ENCODE measurements at regions not wholly inside any gene's neighbourhood (a gene's known extent, or its start where the extent isn't known, plus 50 kb on each side); places are given as distances from the start of the nearest gene placed in this dataset.

GRCh38 chr5:51650824-51651223, 267.6 kb downstream of the ISL1 start:
- no peak overlapping the region for H3K4me2 ChIP-seq (ENCODE audit: low read depth, low read length)
- no peak overlapping the region for H4K8ac ChIP-seq (ENCODE audit: low read depth in 2 of 2, low read length in 2 of 2)
- H3K4me1 ChIP-seq (ENCODE audit: control insufficient read depth, insufficient read depth, low read length), result no peaks in the 10 kb centered on the region
- no peak for TF ChIP-seq MAZ (IDR thresholded peaks at IDR 0.05; ENCODE audit: borderline replicate concordance, low read depth, low read length)
- no peak for TF ChIP-seq NFE2L2 (IDR thresholded peaks at IDR 0.05; ENCODE audit: low read depth, low read length)
- no peak for TF ChIP-seq FOS (IDR thresholded peaks at IDR 0.05; ENCODE audit: low read depth, low read length)
- TF ChIP-seq CEBPB (IDR thresholded peaks at IDR 0.05; ENCODE audit: low read depth, low read length), result no peak
- no peak for TF ChIP-seq MAFK (IDR thresholded peaks at IDR 0.05; ENCODE audit: low read depth, low read length)
- TF ChIP-seq BHLHE40 (IDR thresholded peaks at IDR 0.05; ENCODE audit: low read depth, low read length), result no peak
- TF ChIP-seq CHD1 (IDR thresholded peaks at IDR 0.05; ENCODE audit: low read depth, low read length), result no peak
- no peak for TF ChIP-seq POLR2A (IDR thresholded peaks at IDR 0.05; ENCODE audit: low read depth, low read length)
- TF ChIP-seq, protein P1, sequence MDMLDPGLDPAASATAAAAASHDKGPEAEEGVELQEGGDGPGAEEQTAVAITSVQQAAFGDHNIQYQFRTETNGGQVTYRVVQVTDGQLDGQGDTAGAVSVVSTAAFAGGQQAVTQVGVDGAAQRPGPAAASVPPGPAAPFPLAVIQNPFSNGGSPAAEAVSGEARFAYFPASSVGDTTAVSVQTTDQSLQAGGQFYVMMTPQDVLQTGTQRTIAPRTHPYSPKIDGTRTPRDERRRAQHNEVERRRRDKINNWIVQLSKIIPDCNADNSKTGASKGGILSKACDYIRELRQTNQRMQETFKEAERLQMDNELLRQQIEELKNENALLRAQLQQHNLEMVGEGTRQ (IDR thresholded peaks at IDR 0.05; ENCODE audit: low read depth, low read length), result no peak
- no peak for TF ChIP-seq RFX5 (IDR thresholded peaks at IDR 0.05; ENCODE audit: low read depth, low read length)
- TF ChIP-seq, protein P2, sequence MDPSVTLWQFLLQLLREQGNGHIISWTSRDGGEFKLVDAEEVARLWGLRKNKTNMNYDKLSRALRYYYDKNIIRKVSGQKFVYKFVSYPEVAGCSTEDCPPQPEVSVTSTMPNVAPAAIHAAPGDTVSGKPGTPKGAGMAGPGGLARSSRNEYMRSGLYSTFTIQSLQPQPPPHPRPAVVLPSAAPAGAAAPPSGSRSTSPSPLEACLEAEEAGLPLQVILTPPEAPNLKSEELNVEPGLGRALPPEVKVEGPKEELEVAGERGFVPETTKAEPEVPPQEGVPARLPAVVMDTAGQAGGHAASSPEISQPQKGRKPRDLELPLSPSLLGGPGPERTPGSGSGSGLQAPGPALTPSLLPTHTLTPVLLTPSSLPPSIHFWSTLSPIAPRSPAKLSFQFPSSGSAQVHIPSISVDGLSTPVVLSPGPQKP (IDR thresholded peaks at IDR 0.05; ENCODE audit: borderline replicate concordance, low read depth, low read length), result no peak
- TF ChIP-seq SMC3 (IDR thresholded peaks at IDR 0.05; ENCODE audit: low read depth, low read length), result no peak
- TF ChIP-seq, protein P3, sequence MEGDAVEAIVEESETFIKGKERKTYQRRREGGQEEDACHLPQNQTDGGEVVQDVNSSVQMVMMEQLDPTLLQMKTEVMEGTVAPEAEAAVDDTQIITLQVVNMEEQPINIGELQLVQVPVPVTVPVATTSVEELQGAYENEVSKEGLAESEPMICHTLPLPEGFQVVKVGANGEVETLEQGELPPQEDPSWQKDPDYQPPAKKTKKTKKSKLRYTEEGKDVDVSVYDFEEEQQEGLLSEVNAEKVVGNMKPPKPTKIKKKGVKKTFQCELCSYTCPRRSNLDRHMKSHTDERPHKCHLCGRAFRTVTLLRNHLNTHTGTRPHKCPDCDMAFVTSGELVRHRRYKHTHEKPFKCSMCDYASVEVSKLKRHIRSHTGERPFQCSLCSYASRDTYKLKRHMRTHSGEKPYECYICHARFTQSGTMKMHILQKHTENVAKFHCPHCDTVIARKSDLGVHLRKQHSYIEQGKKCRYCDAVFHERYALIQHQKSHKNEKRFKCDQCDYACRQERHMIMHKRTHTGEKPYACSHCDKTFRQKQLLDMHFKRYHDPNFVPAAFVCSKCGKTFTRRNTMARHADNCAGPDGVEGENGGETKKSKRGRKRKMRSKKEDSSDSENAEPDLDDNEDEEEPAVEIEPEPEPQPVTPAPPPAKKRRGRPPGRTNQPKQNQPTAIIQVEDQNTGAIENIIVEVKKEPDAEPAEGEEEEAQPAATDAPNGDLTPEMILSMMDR (conservative IDR thresholded peaks at IDR 0.05; ENCODE audit: low read depth, low read length), result no peak
- no peak for TF ChIP-seq RCOR1 (IDR thresholded peaks at IDR 0.05; ENCODE audit: insufficient replicate concordance, low read length)
- no peak for TF ChIP-seq RAD21 (IDR thresholded peaks at IDR 0.05; ENCODE audit: low read length)
- TF ChIP-seq MXI1 (IDR thresholded peaks at IDR 0.05; ENCODE audit: borderline replicate concordance, low read depth, low read length), result no peak
- no peak for DNase-seq
- intact Hi-C loops (cut with micrococcal nuclease), result no loop called here
- H3K9ac ChIP-seq (ENCODE audit: low read depth, low read length), result no peak overlapping the region
- H3K27ac ChIP-seq (ENCODE audit: insufficient read depth, low read length), result no peak overlapping the region
- no peak overlapping the region for H3K23ac ChIP-seq (ENCODE audit: low read depth, low read length)
- dilution Hi-C loops (cut with HindIII; ENCODE audit: low sequenced_read_pairs, unreplicated experiment), result no loop called here
- H4K91ac ChIP-seq (ENCODE audit: insufficient read depth, low read depth, low read length), result no peak overlapping the region
- no peak for ATAC-seq (ENCODE audit: low read depth)
- no peaks in the 10 kb centered on the region for H4K20me1 ChIP-seq (ENCODE audit: insufficient read depth, low read length)
- no peak overlapping the region for H2AK9ac ChIP-seq (replicated peaks; ENCODE audit: low read depth, low read length, poor library complexity)
- H3K4me3 ChIP-seq (ENCODE audit: insufficient read depth, low read depth, low read length), result no peak overlapping the region
- no peaks in the 10 kb centered on the region for H3K79me1 ChIP-seq (ENCODE audit: low read depth in 1 of 2, low read length in 2 of 2)
- H2AK5ac ChIP-seq (ENCODE audit: low read depth, low read length), result no peak overlapping the region
- CTCF ChIA-PET, result no interaction called here
- BruUV-seq (replicated peaks), result no TSS peak
- no peak overlapping the region for H2BK5ac ChIP-seq (ENCODE audit: low read depth, low read length, poor library complexity, severe bottlenecking)
- H3K27me3 ChIP-seq (ENCODE audit: control insufficient read depth, insufficient read depth, low read length), result no peaks in the 10 kb centered on the region
- no peak overlapping the region for H3K56ac ChIP-seq (ENCODE audit: extremely low read depth, insufficient read depth, low read length)
- H3K36me3 ChIP-seq (ENCODE audit: control insufficient read depth, insufficient read depth, low read length), result no peaks in the 10 kb centered on the region
- no peak overlapping the region for H2AFZ ChIP-seq (replicated peaks; ENCODE audit: low read length, poor library complexity)
- 50% methylated on average over 1 of the region's 1 CpG; no CpG with 5 or more reads in 1 of the 2 experiments for WGBS, 2 experiments (ENCODE audit: extremely low coverage in 2 of 2, insufficient read length in 1 of 2)
- peaks cover 4% of the 10 kb centered on the region for H3K9me3 ChIP-seq (ENCODE audit: control insufficient read depth, insufficient read depth, low read length)
- no peak overlapping the region for H3K4ac ChIP-seq (ENCODE audit: low read depth, low read length)
- no peak overlapping the region for H3K14ac ChIP-seq (replicated peaks; ENCODE audit: low read depth, low read length)
- H3K9me1 ChIP-seq (ENCODE audit: insufficient read depth, low read length), result no peaks in the 10 kb centered on the region
- in situ Hi-C loops (cut with MboI; ENCODE audit: low sequenced_read_pairs), result no loop called here
- H4K5ac ChIP-seq (ENCODE audit: low read depth, low read length), result no peak overlapping the region
- no peak overlapping the region for H3K18ac ChIP-seq (ENCODE audit: low read depth, low read length)
- no peak overlapping the region for H2BK15ac ChIP-seq (ENCODE audit: low read depth, low read length)
- H2BK20ac ChIP-seq (ENCODE audit: low read depth, low read length), result no peak overlapping the region
- H2BK120ac ChIP-seq (ENCODE audit: low read depth, low read length), result no peak overlapping the region
- POLR2A ChIA-PET (ENCODE audit: unreplicated experiment), result no interaction called here
